OCI-LY3 (cell line): ENCODE measurements at regions not wholly inside any gene's neighbourhood (a gene's known extent, or its start where the extent isn't known, plus 50 kb on each side); places are given as distances from the start of the nearest gene placed in this dataset.

ENCODE experiments used
- H2AFZ ChIP-seq: fragments of 200-600, 300-600 bp; shearing (Covaris generic); 2 replicates; pipeline ENCODE4 v1.6.0; 2014; ENCODE audit warnings: antibody characterized with exemption, low read depth, low read length
- H3K27ac ChIP-seq: fragments of 200-600, 300-600 bp; sonication (generic); 2 replicates; pipeline ENCODE4 v1.5.1; 2014; ENCODE audit warnings: mild to moderate bottlenecking, low read length, moderate library complexity, mixed read lengths
- H3K27me3 ChIP-seq: fragments of 200-600, 300-600 bp; sonication (generic); 2 replicates; pipeline ENCODE4 v1.6.1; 2014; ENCODE audit warnings: low read depth, low read length, mixed read lengths
- H3K36me3 ChIP-seq: fragments of 200-600, 300-600 bp; sonication (generic); replicated peaks from 2 replicates; pipeline ENCODE3; 2014; ENCODE audit warnings: low read depth, low read length, mixed read lengths
- H3K4me1 ChIP-seq: fragments of 300-600, 200-600 bp; sonication (generic); 2 replicates; pipeline ENCODE4 v1.6.1; 2014; ENCODE audit warnings: low read length, mixed read lengths
- H3K4me2 ChIP-seq: fragments of 200-600, 300-600 bp; sonication (generic); 2 replicates; pipeline ENCODE4 v1.6.1; 2014; ENCODE audit warnings: low read length, mixed read lengths
- H3K4me3 ChIP-seq: fragments of 300-600, 200-600 bp; sonication (generic); 2 replicates; pipeline ENCODE4 v1.5.1; 2014; ENCODE audit warnings: antibody characterized with exemption, mild to moderate bottlenecking, low read length, moderate library complexity
- H3K79me2 ChIP-seq: fragments of 300-600, 200-600 bp; shearing (Covaris generic); 2 replicates; pipeline ENCODE4 v1.6.1; 2014; ENCODE audit warnings: mild to moderate bottlenecking, low read length, mixed read lengths
- H3K9ac ChIP-seq: fragments of 300-600, 200-600 bp; shearing (Covaris generic); 2 replicates; pipeline ENCODE4 v1.6.0; 2014; ENCODE audit warnings: mild to moderate bottlenecking, low read length, moderate library complexity
- H3K9me3 ChIP-seq: fragments of 200-600, 300-600 bp; shearing (Covaris generic); 2 replicates; pipeline ENCODE4 v1.6.1; 2014; ENCODE audit warnings: low read length, mixed read lengths; ENCODE audit not compliant: insufficient read depth
- H4K20me1 ChIP-seq: fragments of 200-600, 300-600 bp; sonication (generic); 2 replicates; pipeline ENCODE4 v1.6.1; 2016; ENCODE audit warnings: low read length, mixed read lengths; ENCODE audit not compliant: insufficient read depth
- EZH2phosphoT487 ChIP-seq: fragments of 200-600 bp; shearing (Covaris generic); IDR thresholded peaks from 2 replicates; pipeline ENCODE4 v1.6.1; 2018; ENCODE audit warnings: antibody characterized with exemption, mixed run types, low read depth
- TF ChIP-seq, protein P1 (sequence below): fragments of 200-600, 300-600 bp; sonication (generic); IDR thresholded peaks from 2 replicates; pipeline ENCODE4 v1.5.1; 2014; ENCODE audit warnings: antibody characterized with exemption, low read length, low read depth

DNA sequence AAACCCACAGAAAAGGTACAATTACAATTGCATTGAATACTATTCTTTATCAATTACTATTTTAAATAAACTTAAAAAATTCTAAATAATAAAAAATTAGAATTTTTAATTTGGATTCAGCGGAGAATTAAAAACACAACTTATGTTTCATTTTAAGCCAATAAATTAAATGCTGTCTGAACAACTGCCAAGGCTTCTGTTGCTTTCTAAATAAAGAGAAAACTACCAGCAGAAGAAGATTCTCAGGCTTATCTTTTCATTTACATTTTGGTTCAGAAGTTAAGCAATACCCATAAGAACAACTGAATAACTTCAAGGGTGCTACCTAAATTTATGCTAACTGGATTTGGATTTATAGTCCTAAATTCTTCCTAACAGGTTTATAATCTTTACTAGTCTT lies 150.0 kb upstream of the FTMT start:
- TF ChIP-seq, protein P1, sequence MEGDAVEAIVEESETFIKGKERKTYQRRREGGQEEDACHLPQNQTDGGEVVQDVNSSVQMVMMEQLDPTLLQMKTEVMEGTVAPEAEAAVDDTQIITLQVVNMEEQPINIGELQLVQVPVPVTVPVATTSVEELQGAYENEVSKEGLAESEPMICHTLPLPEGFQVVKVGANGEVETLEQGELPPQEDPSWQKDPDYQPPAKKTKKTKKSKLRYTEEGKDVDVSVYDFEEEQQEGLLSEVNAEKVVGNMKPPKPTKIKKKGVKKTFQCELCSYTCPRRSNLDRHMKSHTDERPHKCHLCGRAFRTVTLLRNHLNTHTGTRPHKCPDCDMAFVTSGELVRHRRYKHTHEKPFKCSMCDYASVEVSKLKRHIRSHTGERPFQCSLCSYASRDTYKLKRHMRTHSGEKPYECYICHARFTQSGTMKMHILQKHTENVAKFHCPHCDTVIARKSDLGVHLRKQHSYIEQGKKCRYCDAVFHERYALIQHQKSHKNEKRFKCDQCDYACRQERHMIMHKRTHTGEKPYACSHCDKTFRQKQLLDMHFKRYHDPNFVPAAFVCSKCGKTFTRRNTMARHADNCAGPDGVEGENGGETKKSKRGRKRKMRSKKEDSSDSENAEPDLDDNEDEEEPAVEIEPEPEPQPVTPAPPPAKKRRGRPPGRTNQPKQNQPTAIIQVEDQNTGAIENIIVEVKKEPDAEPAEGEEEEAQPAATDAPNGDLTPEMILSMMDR = no peak
- TF ChIP-seq EZH2phosphoT487 = no peak
- H4K20me1 ChIP-seq = no peaks in the 10 kb centered on the region
- no peak overlapping the region for H3K4me2 ChIP-seq
- no peaks in the 10 kb centered on the region for H3K79me2 ChIP-seq
- H2AFZ ChIP-seq = no peak overlapping the region
- H3K4me3 ChIP-seq = no peak overlapping the region
- H3K4me1 ChIP-seq = no peaks in the 10 kb centered on the region
- H3K27ac ChIP-seq = no peak overlapping the region
- H3K9me3 ChIP-seq = no peaks in the 10 kb centered on the region
- H3K27me3 ChIP-seq = no peaks in the 10 kb centered on the region
- no peaks in the 10 kb centered on the region for H3K36me3 ChIP-seq
- H3K9ac ChIP-seq = no peak overlapping the region

DNA sequence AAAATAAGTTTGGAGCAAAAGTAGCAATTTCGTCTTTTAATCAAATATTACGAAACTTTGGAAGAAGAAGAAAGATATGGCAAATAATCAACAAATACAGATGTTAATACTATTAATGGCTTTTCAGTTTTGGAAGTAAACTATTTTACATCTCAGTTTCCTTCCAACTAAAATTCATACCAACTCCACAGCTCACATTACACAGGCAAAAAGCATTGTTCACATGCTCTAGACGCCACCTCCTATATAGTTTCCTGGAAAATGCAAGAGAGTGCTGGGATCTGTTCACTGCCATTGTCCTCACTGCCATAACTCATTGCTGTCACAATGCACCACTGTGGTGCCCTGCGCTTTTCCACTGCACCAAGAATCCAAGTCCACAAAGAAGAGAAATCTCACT lies 149.0 kb upstream of the FTMT start:
- no peak overlapping the region for H3K27ac ChIP-seq
- no peaks in the 10 kb centered on the region for H3K79me2 ChIP-seq
- no peak overlapping the region for H3K4me3 ChIP-seq
- no peaks in the 10 kb centered on the region for H3K27me3 ChIP-seq
- no peaks in the 10 kb centered on the region for H3K36me3 ChIP-seq
- H4K20me1 ChIP-seq = no peaks in the 10 kb centered on the region
- no peak overlapping the region for H3K4me2 ChIP-seq
- H3K4me1 ChIP-seq = no peaks in the 10 kb centered on the region
- H3K9ac ChIP-seq = no peak overlapping the region
- no peak for TF ChIP-seq EZH2phosphoT487
- TF ChIP-seq, protein P1 = no peak
- no peak overlapping the region for H2AFZ ChIP-seq
- no peaks in the 10 kb centered on the region for H3K9me3 ChIP-seq

DNA sequence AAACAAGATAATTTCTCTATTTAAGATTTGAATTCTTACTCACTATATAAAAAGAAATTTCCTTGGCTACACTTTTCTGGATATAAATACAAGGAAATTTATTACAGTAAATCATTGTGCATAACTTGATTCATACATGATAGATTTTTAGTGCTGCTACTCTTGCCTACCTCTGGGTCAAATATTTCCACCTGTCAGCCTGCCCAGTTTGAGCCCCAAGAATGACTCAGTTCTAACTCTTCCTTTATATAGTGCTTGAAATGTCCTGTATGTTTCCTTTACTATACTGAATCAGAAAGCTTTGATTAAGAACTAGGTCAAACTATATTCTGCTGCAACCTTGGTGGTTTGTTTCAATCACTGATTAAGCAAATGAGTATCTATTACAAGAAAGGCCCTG lies 147.4 kb upstream of the FTMT start:
- no peak overlapping the region for H2AFZ ChIP-seq
- no peaks in the 10 kb centered on the region for H3K27me3 ChIP-seq
- H3K36me3 ChIP-seq = no peaks in the 10 kb centered on the region
- H3K27ac ChIP-seq = no peak overlapping the region
- no peaks in the 10 kb centered on the region for H3K9me3 ChIP-seq
- no peak for TF ChIP-seq EZH2phosphoT487
- TF ChIP-seq, protein P1 = no peak
- H3K4me3 ChIP-seq = no peak overlapping the region
- H3K4me2 ChIP-seq = no peak overlapping the region
- no peaks in the 10 kb centered on the region for H3K4me1 ChIP-seq
- no peaks in the 10 kb centered on the region for H3K79me2 ChIP-seq
- H4K20me1 ChIP-seq = no peaks in the 10 kb centered on the region
- H3K9ac ChIP-seq = no peak overlapping the region

DNA sequence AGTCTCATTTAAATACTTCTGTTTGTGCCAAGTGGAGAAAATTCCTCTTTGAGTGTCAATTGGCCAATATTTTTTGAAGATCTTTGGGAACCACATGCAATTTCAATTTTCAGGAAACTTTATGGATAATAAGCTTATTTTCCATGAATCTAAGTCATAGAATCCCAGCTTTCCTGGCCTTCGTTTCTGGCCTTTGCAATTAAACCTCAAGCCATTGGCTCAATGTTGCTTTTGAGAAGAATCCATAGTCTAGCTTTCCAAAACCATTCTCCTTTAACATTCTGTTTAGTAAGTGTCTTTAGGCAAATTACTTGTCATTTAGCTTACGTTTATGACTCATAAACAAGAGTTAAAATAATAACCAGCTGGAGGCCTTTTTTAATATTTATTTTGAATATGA lies 145.0 kb upstream of the FTMT start:
- Histone ChIP-seq H3K9ac (no peak overlapping the region), H3K79me2 (no peaks in the 10 kb centered on the region), H3K27me3 (no peaks in the 10 kb centered on the region), H3K27ac (no peak overlapping the region), H4K20me1 (no peaks in the 10 kb centered on the region), H3K4me2 (no peak overlapping the region), H3K9me3 (no peaks in the 10 kb centered on the region), H3K4me3 (no peak overlapping the region), H3K36me3 (no peaks in the 10 kb centered on the region), H3K4me1 (no peaks in the 10 kb centered on the region), H2AFZ (no peak overlapping the region)
- TF ChIP-seq, protein P1 = no peak
- no peak for TF ChIP-seq EZH2phosphoT487
